B cell (primary cell): ENCODE measurements at regions not wholly inside any gene's neighbourhood (a gene's known extent, or its start where the extent isn't known, plus 50 kb on each side); places are given as distances from the start of the nearest gene placed in this dataset.

Experiments
- ATAC-seq: fragments of 200-7000 bp; cut with Tn5 transposase; one replicate; pipeline ENCODE4 v1.10.0; 2021; ENCODE audit warnings: low read depth, mild to moderate bottlenecking, moderate number of reproducible peaks, moderate library complexity
- CTCF ChIA-PET: fragments of 350-600 bp; sonication (Branson Sonifier 250); formaldehyde crosslinking; loops from one replicate; lab custom pipeline; 2021; ENCODE audit warnings: antibody characterized with exemption, inconsistent platforms; lab: Charles Lee
- POLR2A ChIA-PET: fragments of 350-600 bp; sonication (Branson Sonifier 250); formaldehyde crosslinking; loops from one replicate; lab custom pipeline; 2021; ENCODE audit warnings: antibody characterized with exemption; lab: Charles Lee
- DNase-seq: peaks from one replicate; pipeline ENCODE4 v3.0.0; 2013
- H2AFZ ChIP-seq: 2 replicates; pipeline ENCODE4 v1.6.1; 2012; ENCODE audit warnings: mild to moderate bottlenecking, low read depth, low read length; ENCODE audit not compliant: insufficient read depth, poor library complexity, severe bottlenecking
- H3K27ac ChIP-seq, 2 donors: 1 replicate in 1 of 2; 2 replicates in 1 of 2; pipeline ENCODE4 v1.5.1; 2012 to 2013; ENCODE audit warnings: low read length in 2 of 2, mild to moderate bottlenecking in 2 of 2, moderate library complexity in 1 of 2
- H3K27me3 ChIP-seq, 4 experiments: fragments of 200-600 bp in 1 of 4; sonication (generic) in 1 of 4; replicated peaks in 1 of 4; 1 replicate in 2 of 4; 2 replicates in 2 of 4; pipeline versions ENCODE4 v1.6.1 to v1.7.0; 2013 to 2016; ENCODE audit warnings: low read length in 3 of 4, mild to moderate bottlenecking in 2 of 4, mixed read lengths in 1 of 4, moderate library complexity in 1 of 4; ENCODE audit not compliant: insufficient read depth in 4 of 4, control insufficient read depth in 3 of 4; ENCODE audit errors: control extremely low read depth in 1 of 4
- H3K36me3 ChIP-seq, 2 experiments: replicated peaks in 1 of 2; 1 replicate in 1 of 2; 2 replicates in 1 of 2; pipeline versions ENCODE4 v1.6.1 to v1.7.1; 2013; ENCODE audit warnings: low read length in 1 of 2; ENCODE audit not compliant: insufficient read depth in 2 of 2, control insufficient read depth in 1 of 2; ENCODE audit errors: control extremely low read depth in 1 of 2, extremely low read depth in 1 of 2
- H3K4me1 ChIP-seq, 2 donors: fragments of 200-600 bp in 1 of 2; sonication (generic) in 1 of 2; 1 replicate in 1 of 2; 2 replicates in 1 of 2; pipeline versions ENCODE4 v1.5.1 to v1.6.1; 2013 to 2017; ENCODE audit warnings: low read length in 2 of 2; ENCODE audit not compliant: control insufficient read depth in 2 of 2, insufficient read depth in 2 of 2
- H3K4me2 ChIP-seq: replicated peaks from 2 replicates; pipeline ENCODE3; 2012; ENCODE audit warnings: mild to moderate bottlenecking, low read depth, low read length; ENCODE audit not compliant: poor library complexity, severe bottlenecking
- H3K4me3 ChIP-seq, 5 experiments: fragments of 200-600 bp in 1 of 5; sonication (generic) in 1 of 5; 1 replicate in 3 of 5; 2 replicates in 2 of 5; pipeline versions ENCODE4 v1.5.1 to v1.7.0; 2011 to 2016; ENCODE audit warnings: low read length in 4 of 5, mild to moderate bottlenecking in 4 of 5, low read depth in 2 of 5, control low read depth in 1 of 5, moderate library complexity in 1 of 5; ENCODE audit not compliant: insufficient read depth in 1 of 5; ENCODE audit errors: control extremely low read depth in 1 of 5, extremely low read depth in 1 of 5
- H3K79me2 ChIP-seq: fragments of 200-600 bp; sonication (generic); one replicate; pipeline ENCODE4 v1.6.0; 2016; ENCODE audit warnings: low read length; ENCODE audit not compliant: control insufficient read depth, insufficient read depth
- H3K9ac ChIP-seq: fragments of 200-600 bp; sonication (generic); 2 replicates; pipeline ENCODE4 v1.6.1; 2017; ENCODE audit warnings: mild to moderate bottlenecking, low read length, moderate library complexity
- H3K9me3 ChIP-seq, 3 donors: one replicate each; pipeline versions ENCODE4 v1.6.1 to v1.7.1; 2013; ENCODE audit warnings: low read length in 2 of 3; ENCODE audit not compliant: control insufficient read depth in 2 of 3, insufficient read depth in 1 of 3; ENCODE audit errors: control extremely low read depth in 1 of 3
- H4K20me1 ChIP-seq: 2 replicates; pipeline ENCODE4 v1.6.0; 2012; ENCODE audit warnings: mild to moderate bottlenecking, low read length; ENCODE audit not compliant: insufficient read depth, control insufficient read depth, poor library complexity, severe bottlenecking
- H3K27ac Mint-ChIP-seq: one replicate; pipeline ENCODE4 v1.8.0; 2021; ENCODE audit warnings: mixed read lengths
- H3K27me3 Mint-ChIP-seq: one replicate; pipeline ENCODE4 v1.8.0; 2021; ENCODE audit warnings: mixed read lengths
- H3K4me1 Mint-ChIP-seq: one replicate; pipeline ENCODE4 v1.8.0; 2021; ENCODE audit warnings: mixed read lengths
- H3K4me3 Mint-ChIP-seq: one replicate; pipeline ENCODE4 v1.8.0; 2021; ENCODE audit warnings: mixed read lengths
- H3K9me3 Mint-ChIP-seq: one replicate; pipeline ENCODE4 v1.8.0; 2022; ENCODE audit warnings: mixed read lengths; ENCODE audit not compliant: insufficient read depth
- EZH2 ChIP-seq: IDR thresholded peaks from 2 replicates; pipeline ENCODE4 v1.6.1; 2012; ENCODE audit warnings: borderline replicate concordance, low read depth, mild to moderate bottlenecking, moderate library complexity, low read length; ENCODE audit not compliant: insufficient read depth, poor library complexity, severe bottlenecking
- WGBS: methylation state at CpG from one replicate; pipeline ENCODE4 v1.1.5; 2013; ENCODE audit warnings: missing lambda C conversion rate; ENCODE audit not compliant: insufficient coverage; 5-methylcytosine and 5-hydroxymethylcytosine counted together
- intact Hi-C: fragments of 100-400 bp; cut with micrococcal nuclease; formaldehyde crosslinking; loops from one replicate; pipeline ENCODE4 v1.10.0; 2022
- TF ChIP-seq, protein P1 (sequence below): fragments of 200-600 bp; IDR thresholded peaks from one replicate; pipeline ENCODE4 v1.8.0; 2022; ENCODE audit warnings: antibody characterized with exemption, mild to moderate bottlenecking

DNA sequence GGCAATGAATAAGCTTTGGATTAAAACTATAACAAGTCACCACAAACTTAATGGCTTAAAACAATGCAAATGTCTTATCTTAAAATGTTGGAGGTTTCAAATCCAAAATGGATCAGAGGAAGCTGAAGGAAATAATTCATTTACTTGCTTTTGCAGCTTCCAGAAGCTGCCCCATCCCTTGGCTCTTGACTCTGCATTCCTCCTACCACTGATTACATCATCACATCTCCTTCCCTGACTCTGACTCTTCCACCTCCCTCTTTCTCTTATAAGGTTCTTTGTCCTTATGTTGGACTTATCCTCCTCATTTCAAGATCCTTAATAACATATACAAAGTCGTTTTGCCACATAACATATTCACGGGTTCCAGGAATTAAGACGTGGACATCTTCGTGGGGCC lies 982.8 kb upstream of the ROBO1 start:
- H3K27ac ChIP-seq, result no peak overlapping the region
- no peaks in the 10 kb centered on the region for H3K4me1 Mint-ChIP-seq
- no peaks in the 10 kb centered on the region for H3K9me3 ChIP-seq
- intact Hi-C loops, result no loop called here
- ChIA-PET POLR2A (no interaction called here), CTCF (no interaction called here)
- no peaks in the 10 kb centered on the region for H3K27me3 Mint-ChIP-seq
- H3K27me3 ChIP-seq, result no peaks in the 10 kb centered on the region
- no peak for DNase-seq
- H3K4me3 Mint-ChIP-seq, result no peak overlapping the region
- no peak for TF ChIP-seq EZH2
- TF ChIP-seq, protein P1, sequence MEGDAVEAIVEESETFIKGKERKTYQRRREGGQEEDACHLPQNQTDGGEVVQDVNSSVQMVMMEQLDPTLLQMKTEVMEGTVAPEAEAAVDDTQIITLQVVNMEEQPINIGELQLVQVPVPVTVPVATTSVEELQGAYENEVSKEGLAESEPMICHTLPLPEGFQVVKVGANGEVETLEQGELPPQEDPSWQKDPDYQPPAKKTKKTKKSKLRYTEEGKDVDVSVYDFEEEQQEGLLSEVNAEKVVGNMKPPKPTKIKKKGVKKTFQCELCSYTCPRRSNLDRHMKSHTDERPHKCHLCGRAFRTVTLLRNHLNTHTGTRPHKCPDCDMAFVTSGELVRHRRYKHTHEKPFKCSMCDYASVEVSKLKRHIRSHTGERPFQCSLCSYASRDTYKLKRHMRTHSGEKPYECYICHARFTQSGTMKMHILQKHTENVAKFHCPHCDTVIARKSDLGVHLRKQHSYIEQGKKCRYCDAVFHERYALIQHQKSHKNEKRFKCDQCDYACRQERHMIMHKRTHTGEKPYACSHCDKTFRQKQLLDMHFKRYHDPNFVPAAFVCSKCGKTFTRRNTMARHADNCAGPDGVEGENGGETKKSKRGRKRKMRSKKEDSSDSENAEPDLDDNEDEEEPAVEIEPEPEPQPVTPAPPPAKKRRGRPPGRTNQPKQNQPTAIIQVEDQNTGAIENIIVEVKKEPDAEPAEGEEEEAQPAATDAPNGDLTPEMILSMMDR, result no peak
- WGBS, result 80% methylated on average over 4 of the region's 4 CpGs
- no peaks in the 10 kb centered on the region for H3K36me3 ChIP-seq
- H3K79me2 ChIP-seq, result no peaks in the 10 kb centered on the region
- no peaks in the 10 kb centered on the region for H3K4me1 ChIP-seq
- H3K9ac ChIP-seq, result no peak overlapping the region
- no peak overlapping the region for H3K4me2 ChIP-seq
- no peaks in the 10 kb centered on the region for H4K20me1 ChIP-seq
- H3K9me3 Mint-ChIP-seq, result peaks cover 2% of the 10 kb centered on the region
- H3K27ac Mint-ChIP-seq, result no peak overlapping the region
- no peak overlapping the region for H2AFZ ChIP-seq
- no peak overlapping the region for H3K4me3 ChIP-seq
- ATAC-seq, result no peak

DNA sequence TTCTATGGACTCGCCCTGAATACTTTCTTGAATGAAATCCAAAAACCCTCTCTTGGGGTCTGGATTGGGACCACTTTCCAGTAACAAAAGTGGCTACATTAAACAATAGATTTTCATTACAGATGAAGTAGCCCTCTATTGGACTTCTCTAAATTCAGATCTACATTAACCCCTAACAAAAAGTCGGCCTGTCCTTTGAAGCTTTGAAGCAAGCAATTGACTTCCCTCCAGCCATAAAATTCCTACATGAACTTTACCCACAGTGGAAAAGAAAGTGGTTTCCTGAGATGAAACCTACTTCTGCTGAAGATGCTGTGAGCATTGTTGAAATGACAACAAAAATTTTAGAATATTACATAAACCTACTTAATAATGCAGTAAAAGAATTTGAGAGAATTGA lies 967.1 kb upstream of the ROBO1 start:
- peaks cover 0 to 5% (median 0%) of the 10 kb centered on the region in 3 donors for H3K9me3 ChIP-seq
- Mint-ChIP-seq H3K4me1 (no peaks in the 10 kb centered on the region), H3K27me3 (no peaks in the 10 kb centered on the region), H3K9me3 (peaks cover 2% of the 10 kb centered on the region), H3K27ac (no peak overlapping the region), H3K4me3 (no peak overlapping the region)
- H3K27ac ChIP-seq, result no peak overlapping the region
- ATAC-seq (no peak), DNase-seq (no peak)
- TF ChIP-seq, protein P1, result no peak
- TF ChIP-seq EZH2, result no peak
- no peaks in the 10 kb centered on the region for H4K20me1 ChIP-seq
- POLR2A ChIA-PET, result no interaction called here
- intact Hi-C loops, result no loop called here
- no CpG with 5 or more reads among the region's 2 CpGs for WGBS
- H3K9ac ChIP-seq, result no peak overlapping the region
- H3K36me3 ChIP-seq, result no peaks in the 10 kb centered on the region
- CTCF ChIA-PET, result no interaction called here
- no peak overlapping the region for H2AFZ ChIP-seq
- no peaks in the 10 kb centered on the region for H3K27me3 ChIP-seq
- H3K4me3 ChIP-seq, result no peak overlapping the region
- H3K79me2 ChIP-seq, result no peaks in the 10 kb centered on the region
- H3K4me2 ChIP-seq, result no peak overlapping the region
- H3K4me1 ChIP-seq, result no peaks in the 10 kb centered on the region
